ENCODE measurements at regions not wholly inside any gene's neighbourhood (a gene's known extent, or its start where the extent isn't known, plus 50 kb on each side); places are given as distances from the start of the nearest gene placed in this dataset.

- Mint-ChIP-seq H3K27ac (no peak overlapping the region), H3K27me3 (ENCODE audit: insufficient read depth) (peaks cover 20% of the 10 kb centered on the region)
These were observed 96.3 kb upstream of the C1QTNF9B start for GRCh38 chr13:23993680-23993985.

GRCh38 chr13:23995283-23996073 lies 98.2 kb upstream of the C1QTNF9B start:
- no peak for TF ChIP-seq CTCF (IDR thresholded peaks at IDR 0.05)
- no peak for DNase-seq
- Mint-ChIP-seq H3K27ac (no peak overlapping the region), H3K4me3 (no peak overlapping the region), H3K27me3 (ENCODE audit: insufficient read depth) (peaks cover 12% of the 10 kb centered on the region), H3K36me3 (ENCODE audit: low read depth) (peaks cover 3% of the 10 kb centered on the region; the same call in 1 of the 2 replicates), H3K9me3 (no peaks in the 10 kb centered on the region), H3K4me1 (ENCODE audit: low read depth) (peaks cover 9% of the 10 kb centered on the region)

More at GRCh38 chr13:23993680-23993985, 96.3 kb upstream of the C1QTNF9B start:
- H3K4me3 Mint-ChIP-seq: no peak overlapping the region
- no peaks in the 10 kb centered on the region for H3K9me3 Mint-ChIP-seq
- peaks cover 3% of the 10 kb centered on the region; the same call in 1 of the 2 replicates for H3K36me3 Mint-ChIP-seq (ENCODE audit: low read depth)
- no peak for DNase-seq
- no peak for TF ChIP-seq CTCF (IDR thresholded peaks at IDR 0.05)
- peaks cover 12% of the 10 kb centered on the region for H3K4me1 Mint-ChIP-seq (ENCODE audit: low read depth)

- no peak for TF ChIP-seq CTCF (IDR thresholded peaks at IDR 0.05)
- Mint-ChIP-seq H3K27ac (no peak overlapping the region), H3K4me1 (ENCODE audit: low read depth) (peaks cover 9% of the 10 kb centered on the region), H3K4me3 (no peak overlapping the region), H3K9me3 (no peaks in the 10 kb centered on the region), H3K36me3 (ENCODE audit: low read depth) (peaks cover 3% of the 10 kb centered on the region; the same call in 1 of the 2 replicates), H3K27me3 (ENCODE audit: insufficient read depth) (peaks cover 9% of the 10 kb centered on the region)
- no peak for DNase-seq
These were observed 99.2 kb upstream of the C1QTNF9B start for GRCh38 chr13:23996456-23996855.

GRCh38 chr13:23999424-23999823 lies 102.1 kb upstream of the C1QTNF9B start:
- Mint-ChIP-seq H3K36me3 (ENCODE audit: low read depth) (peaks cover 3% of the 10 kb centered on the region; the same call in 1 of the 2 replicates), H3K27me3 (ENCODE audit: insufficient read depth) (peaks cover 3% of the 10 kb centered on the region), H3K27ac (no peak overlapping the region), H3K4me3 (no peak overlapping the region), H3K4me1 (ENCODE audit: low read depth) (peaks cover 9% of the 10 kb centered on the region), H3K9me3 (no peaks in the 10 kb centered on the region)
- TF ChIP-seq CTCF (IDR thresholded peaks at IDR 0.05): no peak
- no peak for DNase-seq

GRCh38 chr13:24002206-24002815 lies 105.0 kb upstream of the C1QTNF9B start:
- peaks cover 2% of the 10 kb centered on the region; the same call in 1 of the 2 replicates for H3K36me3 Mint-ChIP-seq (ENCODE audit: low read depth)
- H3K27me3 Mint-ChIP-seq (ENCODE audit: insufficient read depth): peaks cover 6% of the 10 kb centered on the region
- H3K9me3 Mint-ChIP-seq: no peaks in the 10 kb centered on the region
- no peak overlapping the region for H3K4me3 Mint-ChIP-seq
- H3K27ac Mint-ChIP-seq: no peak overlapping the region
- H3K4me1 Mint-ChIP-seq (ENCODE audit: low read depth): peaks cover 21% of the 10 kb centered on the region
- no peak for TF ChIP-seq CTCF (IDR thresholded peaks at IDR 0.05)
- no peak for DNase-seq
